Stimulated activated CD8-positive, alpha-beta memory T cell treated with anti-CD3 and anti-CD28 coated beads, Interleukin-7, amount 100 ng/mL, for 24 hours (primary cell): ENCODE measurements at regions not wholly inside any gene's neighbourhood (a gene's known extent, or its start where the extent isn't known, plus 50 kb on each side); places are given as distances from the start of the nearest gene placed in this dataset.

Experiments used
- DNase-seq: peaks from one replicate; pipeline ENCODE4 v3.0.0-alpha.2; 2020; ENCODE audit warnings: low read depth

GRCh38 chr13:31929031-31929770 is 102.4 kb upstream of the FRY start:
- no peak for DNase-seq

GRCh38 chr13:31930490-31930889 is 101.1 kb upstream of the FRY start:
- DNase-seq, result no peak

GRCh38 chr13:31930901-31931522 is 100.6 kb upstream of the FRY start:
- no peak for DNase-seq

DNA sequence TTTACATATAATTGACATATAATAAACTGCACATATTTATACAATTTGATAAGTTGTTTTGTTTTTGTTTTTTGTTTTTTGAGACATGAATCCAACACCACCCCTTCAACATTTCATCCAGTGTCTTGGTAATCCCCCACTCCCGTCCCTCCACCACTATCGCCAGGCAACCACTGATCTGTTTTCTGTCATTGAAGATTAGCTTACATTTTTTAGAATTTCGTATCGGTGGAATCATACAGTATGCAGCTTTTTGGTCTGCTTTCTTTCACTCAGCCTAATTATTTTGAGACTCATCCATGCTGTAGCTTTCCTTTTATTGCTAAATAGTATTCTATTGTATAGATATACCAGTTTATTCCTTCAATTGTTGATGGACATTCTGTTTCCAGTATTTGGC is 94.1 kb upstream of the FRY start:
- no peak for DNase-seq

DNA sequence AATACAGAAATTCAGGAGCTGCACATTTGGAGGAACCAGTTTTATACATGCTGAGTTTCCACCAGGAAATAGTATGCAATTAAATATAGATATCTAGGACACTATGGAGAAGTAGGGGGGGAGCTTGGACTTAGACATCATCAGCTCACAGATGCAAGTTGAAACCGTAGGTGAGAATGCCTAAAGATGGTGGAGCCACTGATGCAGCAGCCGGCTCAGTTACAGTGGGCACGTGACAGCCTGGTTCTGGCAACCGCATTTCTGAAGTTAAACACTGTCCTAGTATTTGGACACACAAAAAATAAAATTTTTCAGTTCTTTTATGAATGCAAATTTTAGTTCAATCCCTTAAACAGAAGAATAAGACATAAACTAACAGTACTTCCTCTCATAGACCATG is 91.5 kb upstream of the FRY start:
- no peak for DNase-seq

DNA sequence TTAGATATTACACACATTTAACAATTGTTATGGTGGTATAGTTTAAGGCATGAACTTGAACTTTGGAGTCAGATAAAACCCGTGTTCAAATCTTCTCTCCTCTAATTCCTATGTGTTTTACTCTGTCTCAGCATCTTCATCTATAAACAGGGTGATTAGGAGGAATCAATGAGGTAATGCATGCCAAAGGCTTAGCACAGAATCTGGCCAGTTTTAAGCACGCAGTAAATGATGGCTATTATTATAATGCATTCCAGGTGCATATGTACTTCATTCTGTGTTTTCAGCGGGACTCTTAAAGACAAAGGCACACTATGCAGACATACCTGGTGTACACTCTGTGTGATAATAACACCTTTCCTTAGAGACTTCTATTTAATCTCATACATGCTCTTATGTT is 88.0 kb upstream of the FRY start:
- no peak for DNase-seq

- DNase-seq, result no peak
Observed at GRCh38 chr13:31944262-31945160, 87.1 kb upstream of the FRY start.

GRCh38 chr13:31945202-31945961 is 86.2 kb upstream of the FRY start:
- DNase-seq, result no peak

DNA sequence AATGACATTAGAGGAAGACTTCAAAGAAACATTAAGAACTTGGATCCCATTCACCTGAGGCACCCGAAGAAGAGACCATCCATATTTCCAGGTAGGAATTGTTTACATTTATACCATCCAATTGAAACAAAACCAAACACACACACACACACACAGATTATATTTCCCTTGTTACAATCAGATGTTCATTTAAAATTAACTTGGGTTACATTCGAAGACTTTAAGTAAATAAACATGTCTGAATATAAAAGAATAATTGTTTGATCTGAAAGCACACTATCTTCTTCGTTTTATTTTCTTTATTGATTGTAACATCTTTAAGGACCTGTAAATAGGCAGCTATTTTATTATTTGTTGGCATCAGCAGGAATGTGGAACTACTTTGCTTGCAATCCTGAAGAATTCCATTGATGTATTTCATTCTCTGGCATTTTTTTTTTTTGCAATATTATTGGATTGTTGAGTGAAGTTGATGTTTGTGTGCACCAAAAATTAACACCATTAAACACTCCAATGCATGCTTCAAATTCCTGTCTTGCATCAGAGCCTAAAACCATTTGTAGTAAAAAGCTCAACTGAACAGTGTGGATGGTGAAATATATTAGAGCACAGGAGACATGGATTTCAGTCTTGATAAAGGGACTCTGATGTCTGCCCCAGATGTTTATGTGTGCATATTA is 85.3 kb upstream of the FRY start:
- no peak for DNase-seq

DNA sequence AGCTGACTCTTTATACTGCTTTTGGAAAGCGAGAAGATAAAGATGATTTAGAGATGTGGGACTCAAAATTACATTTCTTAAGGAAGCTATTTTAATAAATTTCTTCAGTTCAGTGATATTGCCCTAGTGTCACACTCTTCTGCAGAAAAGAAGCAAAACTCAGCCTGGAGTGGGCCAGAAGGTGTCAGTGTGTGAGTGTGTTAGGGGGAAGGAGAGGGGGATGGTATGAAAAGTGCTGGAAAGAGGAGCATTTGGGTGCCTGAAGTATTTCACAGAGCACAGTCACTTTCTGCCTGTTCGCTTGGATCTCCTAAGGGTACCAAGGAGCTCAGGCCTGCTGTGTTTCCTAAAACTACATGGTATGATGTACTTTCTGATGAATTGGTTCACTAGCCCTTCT is 84.5 kb upstream of the FRY start:
- no peak for DNase-seq

- DNase-seq, result no peak
Observed at GRCh38 chr13:31947506-31947905, 84.1 kb upstream of the FRY start.

GRCh38 chr13:31949486-31949885 is 82.1 kb upstream of the FRY start:
- no peak for DNase-seq

DNA sequence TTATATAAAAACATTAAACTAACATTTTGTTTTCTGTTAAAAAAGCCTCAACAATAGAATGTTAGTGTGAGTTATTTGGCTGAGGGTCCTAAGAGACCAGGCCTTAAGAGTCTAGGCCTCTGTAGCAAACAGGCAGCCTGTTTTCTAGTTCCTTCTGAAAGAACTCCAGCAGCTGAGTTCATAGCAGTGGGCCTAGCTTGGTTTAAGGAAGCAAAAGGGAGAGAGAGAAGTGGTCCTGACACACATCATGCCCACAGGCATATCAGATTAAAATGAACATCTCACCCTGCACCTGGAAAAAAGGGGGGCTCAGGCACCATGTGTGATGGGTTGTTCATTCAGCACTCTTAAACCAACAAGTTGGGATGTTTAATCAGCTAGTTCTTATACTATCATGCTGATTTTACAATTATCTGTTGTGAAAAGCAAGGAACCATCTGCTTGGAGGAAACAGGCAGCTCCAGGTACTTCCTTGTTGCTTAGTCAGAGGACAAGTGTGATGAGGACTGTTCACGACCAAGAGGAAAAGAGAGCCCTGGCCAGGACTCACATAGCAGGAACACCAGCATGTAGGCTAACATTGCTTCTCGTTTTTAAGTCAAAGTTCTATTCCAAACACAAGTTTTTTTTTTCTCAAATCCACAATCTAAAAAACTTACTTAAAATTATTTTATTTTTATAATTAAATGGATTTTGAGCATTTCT is 81.3 kb upstream of the FRY start:
- DNase-seq, result no peak

GRCh38 chr13:31951215-31951678 is 80.3 kb upstream of the FRY start:
- no peak for DNase-seq

DNA sequence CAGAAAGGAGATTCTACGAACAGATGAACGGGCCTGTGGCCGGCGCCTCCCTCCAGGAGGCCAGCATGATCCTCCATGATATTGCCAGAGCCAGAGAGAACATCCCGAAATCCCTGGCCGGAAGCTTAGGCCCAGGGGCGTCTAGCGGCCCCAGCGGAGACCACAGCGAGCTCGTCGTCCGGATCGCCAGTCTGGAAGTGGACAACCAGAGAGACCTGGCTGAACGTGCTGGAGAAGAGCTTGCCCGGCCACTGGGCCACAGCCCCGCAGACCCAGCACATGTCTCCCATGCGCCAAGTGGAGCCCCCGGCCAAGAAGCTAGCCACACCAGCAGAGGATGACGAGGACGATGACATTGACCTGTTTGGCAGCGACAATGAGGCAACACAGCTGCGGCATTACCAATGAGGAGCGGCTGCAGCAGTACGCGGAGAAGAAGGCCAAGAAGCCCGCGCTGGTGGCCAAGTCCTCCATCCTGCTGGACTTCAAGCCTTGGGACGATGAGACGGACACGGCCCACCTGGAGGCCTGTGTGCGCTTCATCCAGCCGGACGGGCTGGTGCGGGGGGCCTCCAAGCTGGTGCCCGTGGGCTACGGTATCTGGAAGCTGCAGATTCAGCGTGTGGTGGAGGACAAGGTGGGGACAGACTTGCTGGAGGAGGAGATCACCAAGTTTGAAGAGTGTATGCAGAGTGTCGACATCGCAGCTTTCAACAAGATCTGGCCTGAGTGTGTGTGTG is 78.8 kb upstream of the FRY start:
- DNase-seq, result no peak

- DNase-seq, result no peak
Observed at GRCh38 chr13:31955101-31955500, 76.5 kb upstream of the FRY start.

DNA sequence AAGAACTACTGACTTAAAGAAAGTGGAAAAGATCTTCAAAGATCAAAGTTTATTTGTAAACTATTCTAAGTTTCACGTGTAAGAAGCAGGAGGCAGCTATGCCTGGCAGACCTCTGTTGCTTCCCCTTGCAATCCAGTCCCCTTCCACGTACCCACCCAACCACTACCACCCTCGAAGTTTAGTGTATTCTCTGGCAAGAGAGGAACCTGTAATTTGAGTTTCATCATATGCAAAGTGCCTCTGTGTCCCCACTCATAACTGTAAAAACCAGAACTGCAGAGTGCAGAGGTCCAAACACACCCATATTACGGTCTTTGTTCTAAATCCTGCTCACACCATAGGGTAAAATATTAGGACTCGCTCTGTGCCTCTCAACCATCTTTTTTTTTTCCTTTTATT is 75.8 kb upstream of the FRY start:
- no peak for DNase-seq

DNA sequence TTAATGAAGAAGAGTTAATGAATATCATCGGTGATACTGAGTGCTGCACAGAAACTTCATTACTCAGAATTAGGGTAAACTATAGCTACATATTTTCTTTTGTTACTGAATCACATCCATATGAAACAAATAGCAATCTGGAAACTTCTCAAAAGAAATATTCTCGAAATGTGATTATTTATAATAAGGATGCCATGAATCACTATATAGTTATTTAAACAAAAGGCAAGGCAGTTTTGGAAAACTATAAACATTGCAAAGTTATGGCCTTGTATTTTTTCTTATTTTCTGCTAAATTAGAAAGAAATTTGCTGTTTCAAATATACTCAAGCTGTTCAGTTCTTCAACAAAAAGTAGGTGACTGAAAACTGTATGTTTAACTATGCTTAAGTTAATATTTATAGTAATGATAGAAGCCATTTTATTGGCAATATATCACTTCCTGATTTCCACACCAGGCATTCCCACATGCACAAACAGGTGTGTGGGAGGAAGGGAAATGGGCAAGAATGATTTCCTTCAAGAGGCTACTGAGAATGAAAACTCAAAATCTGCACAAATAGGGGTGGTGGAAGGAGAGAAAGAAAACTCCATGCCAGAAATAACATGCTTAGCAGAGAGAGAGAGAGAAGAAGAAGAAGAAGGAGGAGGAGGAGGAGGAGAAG is 74.5 kb upstream of the FRY start:
- no peak for DNase-seq

GRCh38 chr13:31957772-31958171 is 73.8 kb upstream of the FRY start:
- DNase-seq, result no peak
